Lower lobe of right lung (tissue), 2 donors: ENCODE measurements at regions not wholly inside any gene's neighbourhood (a gene's known extent, or its start where the extent isn't known, plus 50 kb on each side); places are given as distances from the start of the nearest gene placed in this dataset.

Source experiments
- ATAC-seq, 2 donors: fragments of 200-7000 bp; cut with Tn5 transposase; one replicate each; pipeline ENCODE4 v1.9.1; 2020 to 2022; ENCODE audit warnings: mild to moderate bottlenecking in 2 of 2, moderate library complexity in 2 of 2
- DNase-seq: peaks from one replicate; pipeline ENCODE4 v3.0.0-alpha.2; 2020
- H3K27ac ChIP-seq: fragments of 200-600 bp; one replicate; pipeline ENCODE4 v1.8.0; 2022
- H3K27me3 ChIP-seq: fragments of 200-600 bp; one replicate; pipeline ENCODE4 v1.8.0; 2022; ENCODE audit warnings: low read depth
- H3K36me3 ChIP-seq: fragments of 200-600 bp; one replicate; pipeline ENCODE4 v1.8.0; 2022; ENCODE audit warnings: mild to moderate bottlenecking
- H3K4me1 ChIP-seq: fragments of 200-600 bp; one replicate; pipeline ENCODE4 v1.8.0; 2022
- H3K4me3 ChIP-seq: fragments of 200-600 bp; one replicate; pipeline ENCODE4 v1.8.0; 2022; ENCODE audit warnings: mild to moderate bottlenecking
- H3K9me3 ChIP-seq: fragments of 200-600 bp; one replicate; pipeline ENCODE4 v1.8.0; 2022
- CTCF ChIP-seq: fragments of 200-600 bp; IDR thresholded peaks from one replicate; pipeline ENCODE4 v1.8.0; 2022; ENCODE audit warnings: antibody characterized with exemption, mild to moderate bottlenecking
- intact Hi-C: fragments of 100-400 bp; cut with DNase I; formaldehyde crosslinking; loops from one replicate; pipeline ENCODE4 v1.11.0; 2022
- donor health status: DM: no; HTN: yes; CAD: no; lungs with severe emphysema.

- Histone ChIP-seq H3K27ac (no peak overlapping the region), H3K9me3 (no peaks in the 10 kb centered on the region), H3K4me1 (peaks cover 25% of the 10 kb centered on the region), H3K36me3 (peaks cover 3% of the 10 kb centered on the region), H3K4me3 (no peak overlapping the region), H3K27me3 (no peaks in the 10 kb centered on the region)
- DNase-seq: no peak
- no peak for TF ChIP-seq CTCF
- intact Hi-C loops: no loop called here
- no peak for ATAC-seq
Observed at GRCh38 chr1:173414136-173414535, 63.0 kb upstream of the PRDX6 start.

- no peak overlapping the region for H3K27ac ChIP-seq
- H3K4me3 ChIP-seq: no peak overlapping the region
- peaks cover 20% of the 10 kb centered on the region for H3K4me1 ChIP-seq
- no peak for ATAC-seq
- no peaks in the 10 kb centered on the region for H3K27me3 ChIP-seq
- no peak for TF ChIP-seq CTCF
- no peaks in the 10 kb centered on the region for H3K9me3 ChIP-seq
- intact Hi-C loops: no loop called here
- peaks cover 3% of the 10 kb centered on the region for H3K36me3 ChIP-seq
- DNase-seq: no peak
Observed at GRCh38 chr1:173414539-173415226, 62.5 kb upstream of the PRDX6 start.

- H3K27ac ChIP-seq: no peak overlapping the region
- intact Hi-C loops: no loop called here
- DNase-seq (no peak), ATAC-seq (no peak)
- H3K9me3 ChIP-seq: no peaks in the 10 kb centered on the region
- TF ChIP-seq CTCF: no peak
- H3K4me3 ChIP-seq: no peak overlapping the region
- H3K4me1 ChIP-seq: peaks cover 21% of the 10 kb centered on the region
- H3K27me3 ChIP-seq: no peaks in the 10 kb centered on the region
- peaks cover 3% of the 10 kb centered on the region for H3K36me3 ChIP-seq
Observed at GRCh38 chr1:173415490-173415889, 61.6 kb upstream of the PRDX6 start.

GRCh38 chr1:173415905-173416450 is 61.2 kb upstream of the PRDX6 start:
- Histone ChIP-seq H3K4me1 (peaks cover 17% of the 10 kb centered on the region), H3K27ac (no peak overlapping the region), H3K9me3 (no peaks in the 10 kb centered on the region), H3K4me3 (no peak overlapping the region), H3K27me3 (no peaks in the 10 kb centered on the region), H3K36me3 (peaks cover 3% of the 10 kb centered on the region)
- no peak for DNase-seq
- TF ChIP-seq CTCF: no peak
- ATAC-seq: no peak
- intact Hi-C loops: no loop called here

- ATAC-seq (no peak), DNase-seq (no peak)
- TF ChIP-seq CTCF: no peak
- Histone ChIP-seq H3K4me1 (peaks cover 7% of the 10 kb centered on the region), H3K36me3 (peaks cover 3% of the 10 kb centered on the region), H3K9me3 (no peaks in the 10 kb centered on the region), H3K4me3 (no peak overlapping the region), H3K27ac (no peak overlapping the region), H3K27me3 (no peaks in the 10 kb centered on the region)
- intact Hi-C loops: no loop called here
Observed at GRCh38 chr1:173417563-173417962, 59.6 kb upstream of the PRDX6 start.
